Mesothelial cell of epicardium (in vitro differentiated cells): ENCODE measurements at regions not wholly inside any gene's neighbourhood (a gene's known extent, or its start where the extent isn't known, plus 50 kb on each side); places are given as distances from the start of the nearest gene placed in this dataset.

Source experiments
- DNase-seq, 2 experiments: peaks; one replicate each; pipeline ENCODE4 v3.0.0; 2021; ENCODE audit warnings: low spot score in 2 of 2; ENCODE audit not compliant: unreplicated experiment in 2 of 2
- H3K27ac Mint-ChIP-seq: 2 replicates; pipeline ENCODE4 v1.8.0; 2021; ENCODE audit warnings: mixed read lengths
- H3K27me3 Mint-ChIP-seq: 2 replicates; pipeline ENCODE4 v1.8.0; 2021; ENCODE audit warnings: low read depth, mixed read lengths
- H3K36me3 Mint-ChIP-seq: 2 replicates; pipeline ENCODE4 v1.8.0; 2021; ENCODE audit warnings: mixed read lengths
- H3K4me1 Mint-ChIP-seq: 2 replicates; pipeline ENCODE4 v1.8.0; 2021; ENCODE audit warnings: mixed read lengths
- H3K4me3 Mint-ChIP-seq: 2 replicates; pipeline ENCODE4 v1.8.0; 2021; ENCODE audit warnings: mild to moderate bottlenecking, moderate library complexity, mixed read lengths
- H3K9me3 Mint-ChIP-seq: 2 replicates; pipeline ENCODE4 v1.8.0; 2021; ENCODE audit warnings: mixed read lengths
- CTCF ChIP-seq: fragments of 200-600 bp; sonication (generic); IDR thresholded peaks from one replicate; pipeline ENCODE4 v1.5.0; 2021; ENCODE audit warnings: antibody characterized with exemption; ENCODE audit not compliant: unreplicated experiment

DNA sequence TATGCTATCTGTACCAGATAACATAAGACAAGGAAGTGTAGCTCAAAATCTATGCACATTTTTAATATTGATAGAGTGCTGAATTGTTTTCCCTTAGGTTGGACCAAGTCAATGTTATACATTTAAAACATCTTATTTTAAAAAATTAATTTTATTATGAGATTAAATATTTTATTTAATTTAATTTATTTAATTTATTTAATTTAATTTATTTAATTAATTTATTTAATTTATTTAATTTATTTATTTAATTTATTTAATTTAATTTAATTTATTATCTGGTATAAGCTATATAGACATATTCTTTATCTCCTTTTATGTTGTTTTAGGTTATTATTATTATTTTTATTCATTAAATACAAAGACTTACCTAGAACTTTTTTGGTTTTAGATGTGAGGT is 551.7 kb upstream of the LRRTM1 start:
- no peak overlapping the region for H3K27ac Mint-ChIP-seq
- no peak overlapping the region for H3K4me3 Mint-ChIP-seq
- peaks cover 2% of the 10 kb centered on the region for H3K4me1 Mint-ChIP-seq
- peaks cover 1% of the 10 kb centered on the region for H3K27me3 Mint-ChIP-seq
- H3K36me3 Mint-ChIP-seq = no peaks in the 10 kb centered on the region
- DNase-seq = no peak
- TF ChIP-seq CTCF = no peak
- no peaks in the 10 kb centered on the region for H3K9me3 Mint-ChIP-seq

DNA sequence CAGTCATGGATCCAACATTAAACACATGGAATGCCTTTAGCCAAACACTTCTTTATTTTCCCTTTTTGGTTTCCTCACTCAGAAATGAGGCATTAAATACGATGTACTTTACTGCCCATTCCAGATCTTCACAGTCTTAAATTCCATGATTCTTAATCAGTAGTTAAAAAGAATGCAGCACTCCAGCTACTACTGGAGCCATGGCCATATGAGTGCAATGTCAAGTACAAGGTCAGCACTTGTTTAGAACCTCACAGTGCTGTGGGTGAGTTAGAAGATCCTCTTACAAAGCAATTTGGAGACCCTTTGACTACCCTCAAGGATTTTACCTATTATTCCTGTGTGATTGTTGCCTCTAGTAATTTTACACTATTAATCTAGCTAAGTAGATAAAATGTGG is 550.3 kb upstream of the LRRTM1 start:
- Mint-ChIP-seq H3K27me3 (peaks cover 1% of the 10 kb centered on the region), H3K4me3 (no peak overlapping the region), H3K27ac (no peak overlapping the region), H3K36me3 (no peaks in the 10 kb centered on the region), H3K9me3 (no peaks in the 10 kb centered on the region), H3K4me1 (peaks cover 2% of the 10 kb centered on the region)
- no peak for TF ChIP-seq CTCF
- DNase-seq = no peak

DNA sequence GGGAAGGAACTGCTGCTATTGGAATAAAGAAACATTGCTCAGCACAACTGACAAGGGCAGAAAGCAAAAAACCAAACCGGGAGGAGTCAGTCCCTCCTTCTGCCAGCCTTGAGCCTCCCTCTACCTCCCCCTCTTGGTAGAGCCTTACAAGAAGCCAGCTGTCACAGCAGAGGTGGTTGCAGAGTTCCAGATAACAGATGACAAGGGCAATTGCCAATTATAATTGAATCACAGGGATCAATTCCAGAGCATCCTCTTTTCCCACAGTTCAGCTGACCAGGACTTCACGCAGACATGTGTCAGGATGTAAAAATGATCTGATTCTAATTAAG is 548.2 kb upstream of the LRRTM1 start:
- H3K36me3 Mint-ChIP-seq = no peaks in the 10 kb centered on the region
- no peak overlapping the region for H3K27ac Mint-ChIP-seq
- no peak for DNase-seq
- peaks cover 2% of the 10 kb centered on the region for H3K4me1 Mint-ChIP-seq
- TF ChIP-seq CTCF = no peak
- H3K4me3 Mint-ChIP-seq = no peak overlapping the region
- H3K27me3 Mint-ChIP-seq = peaks cover 1% of the 10 kb centered on the region
- H3K9me3 Mint-ChIP-seq = no peaks in the 10 kb centered on the region

DNA sequence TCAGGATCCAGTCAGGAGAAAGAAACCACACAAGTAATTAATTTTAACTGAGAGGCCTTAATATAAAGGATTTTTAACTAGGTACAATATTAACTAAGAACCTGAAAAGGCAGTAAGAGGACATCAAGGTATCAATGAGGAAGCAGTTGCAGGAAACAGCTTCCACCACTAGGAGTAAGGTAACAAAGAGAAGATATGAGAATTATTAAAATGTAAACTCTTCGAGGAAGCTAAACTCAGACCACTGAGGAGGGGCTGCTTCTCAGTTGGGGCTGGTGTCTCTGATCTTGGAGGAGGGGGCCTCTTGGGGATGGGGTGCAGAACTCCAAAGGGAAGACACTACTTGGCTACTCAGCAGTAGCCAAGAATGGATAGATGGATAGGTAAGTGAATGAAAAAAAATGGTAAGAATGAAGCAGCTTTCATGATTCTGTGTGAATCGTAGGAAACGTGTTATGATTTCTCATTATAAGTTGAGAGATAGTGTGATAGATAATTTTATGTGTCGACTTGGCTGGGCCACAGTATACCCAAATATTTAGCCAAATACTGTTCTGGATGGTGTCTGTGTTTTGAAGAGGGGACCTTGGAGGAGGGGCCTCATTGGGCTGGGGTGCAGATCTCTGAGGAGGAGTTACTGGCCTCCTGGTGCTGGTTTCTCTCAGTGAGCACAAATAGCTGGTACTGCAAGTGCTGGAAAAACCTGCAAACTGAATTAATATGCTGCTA is 547.7 kb upstream of the LRRTM1 start:
- DNase-seq = no peak
- no peak overlapping the region for H3K4me3 Mint-ChIP-seq

DNA sequence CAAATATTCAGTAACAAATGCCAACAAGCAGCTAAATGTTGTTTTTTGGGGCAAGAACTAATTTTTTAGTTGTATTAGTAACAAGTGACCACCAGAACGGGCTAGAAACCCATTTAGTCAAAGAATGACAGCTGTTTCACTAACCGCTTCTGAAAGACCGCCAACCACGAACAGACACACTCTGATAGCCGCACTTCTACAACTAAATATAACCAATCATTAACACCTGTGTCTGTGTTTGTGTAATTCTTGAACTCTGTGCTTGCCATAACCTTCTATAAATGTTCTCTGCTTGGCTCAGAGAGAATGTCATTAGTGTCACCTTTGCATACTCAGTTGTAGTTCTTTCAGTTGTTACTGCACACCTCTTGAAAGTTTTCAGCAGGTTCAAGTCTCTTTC is 526.3 kb upstream of the LRRTM1 start:
- H3K4me1 Mint-ChIP-seq = no peaks in the 10 kb centered on the region
- TF ChIP-seq CTCF = no peak
- H3K36me3 Mint-ChIP-seq = no peaks in the 10 kb centered on the region

More for the DNA sequence above, 547.7 kb upstream of the LRRTM1 start:
- Mint-ChIP-seq H3K27ac (no peak overlapping the region), H3K36me3 (no peaks in the 10 kb centered on the region), H3K4me1 (peaks cover 2% of the 10 kb centered on the region), H3K9me3 (no peaks in the 10 kb centered on the region), H3K27me3 (peaks cover 1% of the 10 kb centered on the region)
- TF ChIP-seq CTCF = no peak

GRCh38 chr2:80822999-80823398 is 518.4 kb upstream of the LRRTM1 start:
- H3K4me1 Mint-ChIP-seq = no peaks in the 10 kb centered on the region
- no peak overlapping the region for H3K4me3 Mint-ChIP-seq
- no peak for DNase-seq
- no peak overlapping the region for H3K27ac Mint-ChIP-seq
- TF ChIP-seq CTCF = no peak
- H3K36me3 Mint-ChIP-seq = no peaks in the 10 kb centered on the region
- peaks cover 20% of the 10 kb centered on the region for H3K9me3 Mint-ChIP-seq
- H3K27me3 Mint-ChIP-seq = no peaks in the 10 kb centered on the region

More for the DNA sequence above, 526.3 kb upstream of the LRRTM1 start:
- H3K4me3 Mint-ChIP-seq = no peak overlapping the region
- no peak overlapping the region for H3K27ac Mint-ChIP-seq
- DNase-seq = no peak
- no peaks in the 10 kb centered on the region for H3K9me3 Mint-ChIP-seq
- H3K27me3 Mint-ChIP-seq = peaks cover 5% of the 10 kb centered on the region
